ENCODE measurements at regions not wholly inside any gene's neighbourhood (a gene's known extent, or its start where the extent isn't known, plus 50 kb on each side); places are given as distances from the start of the nearest gene placed in this dataset.

GRCh38 chr2:42980764-42981416, 188.5 kb upstream of the HAAO start:
- TF ChIP-seq CTCF (conservative IDR thresholded peaks at IDR 0.05; ENCODE audit: low read depth, low read length) (no peak), EZH2 (IDR thresholded peaks at IDR 0.05; ENCODE audit: borderline replicate concordance, low read depth, low read length, poor library complexity, severe bottlenecking) (no peak)
